Vagina (tissue), 2 donors: ENCODE measurements at regions not wholly inside any gene's neighbourhood (a gene's known extent, or its start where the extent isn't known, plus 50 kb on each side); places are given as distances from the start of the nearest gene placed in this dataset.

ENCODE experiments used
- CTCF ChIP-seq, 3 experiments: fragments of 450-650 bp in 2 of 3; fragments of 200-600 bp in 1 of 3; sonication (generic) in 1 of 3; IDR thresholded peaks; one replicate each; pipeline ENCODE4 v1.5.1; 2017 to 2019; ENCODE audit warnings: antibody characterized with exemption in 3 of 3, mild to moderate bottlenecking in 2 of 3, moderate library complexity in 2 of 3
- POLR2A ChIP-seq, 2 donors: fragments of 450-650 bp; IDR thresholded peaks; one replicate each; pipeline ENCODE4 v1.6.1; 2017; ENCODE audit warnings: antibody characterized with exemption in 2 of 2, mild to moderate bottlenecking in 2 of 2, moderate library complexity in 2 of 2
- POLR2AphosphoS5 ChIP-seq, 2 donors: sonication (generic); formaldehyde crosslinking; IDR thresholded peaks; one replicate each; pipeline ENCODE4 v1.9.0; 2017; ENCODE audit warnings: antibody characterized with exemption in 2 of 2, mild to moderate bottlenecking in 2 of 2, low read depth in 1 of 2; ENCODE audit not compliant: insufficient read depth in 1 of 2

DNA sequence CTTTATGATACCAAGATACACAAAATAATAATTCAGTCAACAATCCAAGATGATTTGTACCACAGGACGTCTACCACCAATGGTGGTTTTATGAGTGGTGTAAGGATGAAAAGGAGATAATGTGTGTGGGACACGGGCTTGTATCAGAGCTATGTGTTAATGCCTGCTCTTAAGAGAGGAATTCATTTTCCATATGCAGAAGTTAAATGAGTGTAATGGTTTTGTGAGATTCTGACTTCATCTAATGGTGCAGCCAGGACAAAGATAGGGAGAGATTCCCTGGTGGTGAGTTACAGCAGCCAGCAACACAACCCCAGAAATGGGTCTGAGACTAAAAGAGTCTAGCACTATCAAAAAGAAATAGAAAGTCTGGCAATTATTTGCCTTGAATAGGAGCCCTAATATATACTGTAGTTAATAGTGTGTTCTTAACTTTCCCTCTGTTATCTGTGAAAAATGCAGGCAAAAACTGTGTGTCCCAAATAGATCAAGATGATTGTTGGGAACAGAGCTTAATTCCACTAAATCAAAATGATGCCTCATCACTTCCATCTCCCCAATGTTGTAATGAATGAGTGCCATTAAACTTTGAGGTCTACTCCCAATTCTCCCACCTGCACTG, 455.0 kb upstream of the TCF4 start:
- no peak for TF ChIP-seq CTCF (IDR thresholded peaks at IDR 0.05)
- no peak for TF ChIP-seq POLR2A (IDR thresholded peaks at IDR 0.05)
- no peak for TF ChIP-seq POLR2AphosphoS5 (IDR thresholded peaks at IDR 0.05; ENCODE audit: insufficient read depth in 1 of 2, low read depth in 1 of 2)
